RKO (cell line): ENCODE measurements at regions not wholly inside any gene's neighbourhood (a gene's known extent, or its start where the extent isn't known, plus 50 kb on each side); places are given as distances from the start of the nearest gene placed in this dataset.

Source experiments
- DNase-seq: peaks from one replicate; pipeline ENCODE4 v3.0.0-alpha.2; 2016; ENCODE audit warnings: low spot score

GRCh38 chr6:153218184-153218792, 87.2 kb upstream of the RGS17 start:
- no peak for DNase-seq

GRCh38 chr6:153216789-153217188, 85.7 kb upstream of the RGS17 start:
- no peak for DNase-seq

GRCh38 chr6:153215242-153215641, 84.2 kb upstream of the RGS17 start:
- DNase-seq = no peak

GRCh38 chr6:153214436-153214835, 83.4 kb upstream of the RGS17 start:
- no peak for DNase-seq

GRCh38 chr6:153210083-153210482, 79.0 kb upstream of the RGS17 start:
- DNase-seq = no peak

- no peak for DNase-seq
Measured at GRCh38 chr6:153208706-153209105, 77.6 kb upstream of the RGS17 start.

- no peak for DNase-seq
Measured at GRCh38 chr6:153207617-153208016, 76.5 kb upstream of the RGS17 start.

DNA sequence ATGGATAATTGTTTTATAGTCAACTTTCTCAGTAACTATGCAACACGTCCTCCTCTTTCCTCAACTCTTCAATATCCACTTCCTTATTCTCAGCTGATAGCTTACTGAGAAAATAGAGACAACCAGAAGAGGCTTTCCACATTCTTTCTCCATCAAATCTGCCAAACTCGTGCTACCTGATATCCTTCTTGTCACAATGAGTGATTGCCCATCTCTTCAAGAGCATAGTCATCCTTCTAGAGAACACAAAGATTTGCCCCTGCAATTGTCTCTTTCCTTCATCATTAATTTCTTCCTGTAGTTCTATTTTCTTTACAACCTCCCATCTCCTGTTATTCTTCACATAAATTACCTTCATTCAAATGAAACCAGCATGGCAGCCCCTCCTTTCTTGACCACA, 75.9 kb upstream of the RGS17 start:
- DNase-seq = no peak

GRCh38 chr6:153192943-153193885, 62.1 kb upstream of the RGS17 start:
- no peak for DNase-seq

DNA sequence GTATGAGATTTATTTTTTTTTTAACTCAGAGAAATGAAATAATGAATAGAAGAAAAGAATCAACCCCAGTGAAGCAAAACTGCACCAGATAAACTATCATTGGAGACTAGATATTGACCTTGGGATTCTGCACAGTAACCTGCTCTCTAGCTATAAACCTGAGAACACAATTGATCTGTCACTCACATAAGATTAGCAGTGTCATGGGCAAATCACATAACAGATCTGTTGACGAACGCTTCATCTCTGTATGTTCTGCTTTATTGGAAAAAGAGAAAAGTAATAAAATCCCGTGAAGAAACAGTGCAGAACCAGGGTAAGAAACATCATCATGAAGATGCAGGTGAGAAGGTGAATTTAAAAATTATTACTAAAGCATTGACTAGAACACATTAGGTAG, 52.8 kb upstream of the RGS17 start:
- DNase-seq = no peak
